EL (cell line): ENCODE measurements at regions not wholly inside any gene's neighbourhood (a gene's known extent, or its start where the extent isn't known, plus 50 kb on each side); places are given as distances from the start of the nearest gene placed in this dataset.

Source experiments
- DNase-seq: peaks from one replicate; pipeline ENCODE4 v3.0.0-alpha.2; 2016

GRCh38 chr19:31718898-31719297 is 369.7 kb upstream of the TSHZ3 start:
- no peak for DNase-seq

GRCh38 chr19:31723101-31723500 is 373.9 kb upstream of the TSHZ3 start:
- DNase-seq, result no peak

GRCh38 chr19:31725051-31725450 is 375.8 kb upstream of the TSHZ3 start:
- no peak for DNase-seq

GRCh38 chr19:31727536-31727935 is 378.3 kb upstream of the TSHZ3 start:
- DNase-seq, result no peak

- DNase-seq, result no peak
These were observed 381.0 kb upstream of the TSHZ3 start for GRCh38 chr19:31730270-31730669.

- DNase-seq, result no peak
These were observed 384.4 kb upstream of the TSHZ3 start for GRCh38 chr19:31733591-31733990.

GRCh38 chr19:31742249-31742648 is 393.0 kb upstream of the TSHZ3 start:
- no peak for DNase-seq

- DNase-seq, result no peak
These were observed 396.5 kb upstream of the TSHZ3 start for GRCh38 chr19:31745731-31746130.

GRCh38 chr19:31749231-31749630 is 400.0 kb upstream of the TSHZ3 start:
- DNase-seq, result no peak

GRCh38 chr19:31759359-31759758 is 410.1 kb upstream of the TSHZ3 start:
- no peak for DNase-seq

- DNase-seq, result no peak
These were observed 412.2 kb upstream of the TSHZ3 start for GRCh38 chr19:31761281-31761913.

GRCh38 chr19:31770223-31770622 is 421.0 kb upstream of the TSHZ3 start:
- DNase-seq, result no peak

GRCh38 chr19:31772915-31773314 is 423.7 kb upstream of the TSHZ3 start:
- no peak for DNase-seq

GRCh38 chr19:31781542-31781941 is 432.3 kb upstream of the TSHZ3 start:
- no peak for DNase-seq

GRCh38 chr19:31783592-31783991 is 434.4 kb upstream of the TSHZ3 start:
- no peak for DNase-seq

- DNase-seq, result no peak
These were observed 435.4 kb upstream of the TSHZ3 start for GRCh38 chr19:31784671-31785101.

GRCh38 chr19:31801611-31802010 is 452.4 kb upstream of the TSHZ3 start:
- no peak for DNase-seq

- no peak for DNase-seq
These were observed 454.7 kb upstream of the TSHZ3 start for GRCh38 chr19:31803835-31804446.

- DNase-seq, result no peak
These were observed 455.4 kb upstream of the TSHZ3 start for GRCh38 chr19:31804668-31805067.

- DNase-seq, result no peak
These were observed 461.4 kb upstream of the TSHZ3 start for GRCh38 chr19:31810536-31811109.

GRCh38 chr19:31817971-31818797 is 468.9 kb upstream of the TSHZ3 start:
- DNase-seq, result no peak

- DNase-seq, result no peak
These were observed 469.5 kb upstream of the TSHZ3 start for GRCh38 chr19:31818798-31819105.

GRCh38 chr19:31819837-31820236 is 470.6 kb upstream of the TSHZ3 start:
- DNase-seq, result no peak

GRCh38 chr19:31821346-31821745 is 472.1 kb upstream of the TSHZ3 start:
- DNase-seq, result no peak
